HG03460 (cell line): ENCODE measurements at regions not wholly inside any gene's neighbourhood (a gene's known extent, or its start where the extent isn't known, plus 50 kb on each side); places are given as distances from the start of the nearest gene placed in this dataset.
"Not testable (repeated sequence)": the region's sequence is repeated elsewhere in the genome, so short reads cannot be mapped to it uniquely, and the experiment has no call there.

Source experiments
- ATAC-seq: cut with Tn5 transposase; IDR thresholded peaks from one replicate; pipeline ENCODE4 v1.9.1; 2021; ENCODE audit not compliant: unreplicated experiment

DNA sequence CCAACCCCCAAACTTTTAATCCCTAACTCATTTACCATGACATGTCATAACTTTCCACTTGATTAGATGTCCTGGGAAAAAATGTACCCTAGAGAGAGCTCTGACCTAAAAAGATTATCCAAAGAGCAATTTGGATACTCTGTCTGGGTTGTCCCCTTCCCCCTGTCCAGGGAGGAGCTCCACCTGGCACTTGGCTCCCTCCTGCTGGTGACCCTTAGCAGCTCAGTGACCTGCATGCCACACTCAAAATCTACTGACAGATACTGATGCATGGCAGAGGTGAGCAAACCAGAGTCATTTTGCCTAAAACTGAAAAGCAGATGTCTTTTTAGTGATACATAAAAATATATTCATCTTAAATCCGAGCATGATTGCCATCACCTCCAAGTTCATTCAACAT lies 442.3 kb upstream of the CHRM3 start:
- ATAC-seq, result no peak

DNA sequence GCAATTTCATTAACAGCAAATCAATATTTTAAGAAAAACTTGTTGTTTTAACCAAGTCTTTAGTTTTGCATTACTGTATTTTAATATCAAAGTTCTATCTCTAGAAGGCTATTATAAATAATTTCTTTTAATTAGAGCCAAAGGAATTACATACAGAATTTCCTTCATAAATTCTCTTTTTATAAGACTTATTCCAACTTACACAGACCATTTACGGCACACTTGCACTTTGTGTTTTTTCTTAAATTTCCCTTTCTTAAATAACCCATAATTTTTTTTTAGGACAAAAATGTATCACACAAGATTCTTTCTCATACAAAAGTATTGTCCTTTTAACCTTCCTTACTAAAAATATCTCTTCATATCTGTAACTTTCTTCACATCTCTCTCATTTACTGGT lies 458.5 kb upstream of the CHRM3 start:
- ATAC-seq, result no peak

DNA sequence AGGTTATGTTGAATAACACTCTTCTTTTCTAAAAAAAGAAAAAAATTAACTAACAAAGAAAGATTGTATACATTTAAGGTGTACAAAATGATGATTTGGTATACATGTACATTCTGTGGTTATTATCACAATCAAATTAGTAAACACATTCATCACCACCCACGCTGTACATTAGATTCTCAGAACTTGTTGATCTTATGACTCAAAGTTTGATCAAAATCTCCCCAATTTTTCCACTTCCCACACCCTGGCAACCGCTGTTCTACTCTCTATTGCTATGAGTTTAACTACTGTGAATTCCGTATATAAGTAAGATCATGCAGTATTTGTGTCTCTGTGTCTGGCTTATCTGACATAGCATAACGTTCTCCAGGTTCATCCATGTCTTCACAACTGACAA lies 469.5 kb upstream of the CHRM3 start:
- ATAC-seq, result no peak

DNA sequence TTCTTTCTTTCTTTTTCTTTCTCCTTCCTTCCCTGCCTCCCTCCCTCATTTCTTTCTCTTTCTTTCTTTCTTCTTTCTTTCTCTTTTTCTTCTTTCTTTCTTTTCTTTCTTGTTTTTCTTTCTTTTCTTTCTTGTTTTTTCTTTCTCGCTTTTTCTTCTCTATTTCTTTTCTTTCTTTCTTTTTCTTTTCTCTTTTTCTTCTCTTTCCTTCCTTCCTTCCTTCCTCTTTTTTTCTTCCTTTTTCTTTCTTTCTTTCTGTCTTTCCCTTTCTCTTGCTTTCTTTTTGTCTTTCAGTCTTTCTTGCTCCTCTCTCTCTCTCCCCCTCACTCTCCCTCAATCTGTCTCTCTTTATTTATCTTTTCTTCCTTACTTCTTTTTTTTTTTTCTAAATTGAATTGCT lies 472.0 kb upstream of the CHRM3 start:
- ATAC-seq, result no peak

DNA sequence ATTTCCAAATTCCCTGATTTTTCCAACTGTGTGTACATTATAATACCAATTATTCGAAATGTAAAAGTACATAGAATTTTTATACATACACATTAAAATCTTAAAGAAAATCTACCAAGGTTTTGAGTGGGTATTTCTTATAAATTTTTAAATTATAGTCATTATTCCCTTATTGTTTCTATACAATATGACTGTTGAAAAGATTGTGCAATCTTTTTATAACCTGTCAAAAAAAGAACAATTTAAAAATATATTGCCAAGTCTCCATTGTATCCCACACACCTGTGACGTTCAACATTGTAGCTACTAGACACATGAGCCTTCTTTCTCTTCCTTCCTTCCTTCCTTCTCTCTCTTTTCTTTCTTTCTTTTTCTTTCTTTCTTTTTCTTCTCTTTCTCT lies 473.2 kb upstream of the CHRM3 start:
- no peak for ATAC-seq

DNA sequence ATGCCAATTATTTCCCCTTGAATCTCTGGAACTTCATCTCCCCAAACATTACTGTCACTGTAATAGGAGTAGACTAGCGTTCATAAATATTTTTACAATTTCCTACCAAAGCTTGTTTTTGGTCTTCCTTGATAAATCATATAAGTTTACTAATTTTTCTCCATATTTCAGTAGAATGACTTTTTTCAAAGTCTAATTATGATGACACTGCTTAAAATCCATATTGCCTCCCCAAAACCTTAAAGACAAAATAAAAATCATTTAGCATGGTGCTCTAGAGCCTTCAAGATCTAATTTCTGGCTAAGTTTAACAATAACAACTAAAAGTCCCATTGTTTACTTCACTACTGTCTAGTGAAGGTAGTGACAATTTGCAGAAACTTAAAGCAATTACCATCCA lies 474.2 kb upstream of the CHRM3 start:
- ATAC-seq, result no peak

DNA sequence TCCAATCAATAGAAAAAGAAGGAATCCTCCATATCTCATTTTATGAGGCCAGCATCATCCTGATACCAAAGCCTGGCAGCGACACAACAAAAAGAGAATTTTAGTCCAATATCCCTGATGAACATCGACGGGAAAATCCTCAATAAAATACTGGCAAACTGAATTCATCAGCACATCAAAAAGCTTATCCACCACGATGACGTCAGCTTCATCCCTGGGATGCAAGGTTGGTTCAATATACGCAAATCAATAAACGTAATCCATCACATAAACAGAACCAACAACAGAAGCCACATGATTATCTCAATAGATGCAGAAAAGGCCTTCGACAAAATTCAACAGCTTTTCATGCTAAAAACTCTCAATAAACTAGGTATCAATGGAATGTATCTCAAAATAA lies 483.6 kb upstream of the CHRM3 start:
- not testable (repeated sequence) for ATAC-seq

DNA sequence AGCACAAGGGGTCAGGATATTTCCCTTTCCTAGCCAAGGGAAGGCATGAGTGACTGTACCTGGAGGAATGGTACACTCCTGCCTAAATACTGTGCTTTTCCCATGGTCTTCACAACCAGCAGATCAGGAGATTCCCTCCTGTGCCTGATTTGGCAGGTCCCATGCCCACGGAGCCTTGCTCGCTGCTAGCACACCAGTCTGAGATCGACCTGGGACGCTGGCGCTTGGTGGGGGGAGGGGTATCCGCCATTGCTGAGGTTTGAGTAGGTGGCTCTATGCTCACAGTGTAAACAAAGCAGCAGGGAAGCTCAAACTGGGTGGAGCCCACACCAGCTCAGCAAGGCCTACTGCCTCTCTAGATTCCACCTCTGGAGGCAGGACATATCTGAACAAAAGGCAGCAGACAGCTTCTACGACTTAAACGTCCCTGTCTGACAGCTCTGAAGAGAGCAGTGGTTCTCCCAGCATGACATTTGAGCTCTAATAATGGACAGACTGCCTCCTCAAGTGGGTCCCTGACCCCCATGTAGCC lies 486.0 kb upstream of the CHRM3 start:
- ATAC-seq, result no peak

DNA sequence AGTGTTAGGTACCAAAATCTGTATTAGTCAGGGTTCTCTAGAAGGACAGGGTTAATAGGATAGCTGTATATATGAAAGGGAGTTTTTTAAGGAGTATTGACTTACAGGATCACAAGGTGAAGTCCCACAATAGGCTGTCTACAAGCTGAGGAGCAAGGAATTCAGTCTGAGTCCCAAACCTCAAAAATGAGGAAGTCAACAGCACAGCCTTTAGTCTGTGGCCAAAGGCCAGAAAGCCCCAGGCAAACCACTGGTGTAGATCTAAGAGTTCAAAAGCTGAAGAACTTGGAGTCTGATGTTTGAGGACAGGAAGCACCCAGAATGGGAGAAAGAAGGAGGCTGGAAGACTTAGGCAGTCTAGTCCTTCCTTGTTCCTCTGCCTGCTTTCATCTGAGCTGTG lies 487.5 kb upstream of the CHRM3 start:
- ATAC-seq, result no peak

DNA sequence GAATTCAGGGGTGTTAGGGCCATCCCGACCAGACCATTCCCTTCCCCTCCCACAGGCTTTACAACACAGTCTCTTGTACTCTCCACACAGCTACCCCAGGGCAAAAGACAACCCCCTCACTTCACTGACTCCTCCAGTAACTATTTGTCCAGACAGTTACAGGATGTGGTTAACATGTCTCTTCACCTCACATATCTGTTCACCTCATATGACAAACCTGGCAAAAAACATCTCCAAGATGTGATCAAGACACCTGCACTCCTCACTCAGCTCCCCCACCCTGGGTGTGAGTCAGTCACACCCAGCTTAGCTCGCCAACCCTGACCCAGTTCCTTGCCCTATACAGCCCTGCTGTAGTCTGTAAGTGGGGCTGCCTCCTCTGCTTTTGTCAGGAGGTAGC lies 490.5 kb upstream of the CHRM3 start:
- ATAC-seq, result no peak

DNA sequence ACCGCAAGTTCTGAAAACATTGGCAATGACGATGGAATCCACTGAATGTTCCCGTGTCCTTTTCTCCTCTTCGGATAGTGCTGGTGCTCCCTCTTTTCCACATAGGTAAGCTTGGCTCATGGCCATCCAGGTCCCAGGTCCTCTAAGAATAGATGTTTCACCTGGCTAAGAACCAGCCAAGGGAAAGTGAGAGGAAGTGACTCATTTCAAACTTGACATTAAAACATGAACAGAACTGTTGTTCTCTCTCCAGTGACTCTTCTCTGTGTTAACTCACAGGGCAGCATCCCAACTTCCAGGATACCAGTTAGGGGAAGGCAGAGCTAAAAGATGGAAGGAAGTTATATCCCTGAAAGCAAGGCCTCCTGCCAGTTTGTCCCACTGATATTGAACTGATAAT lies 493.8 kb upstream of the CHRM3 start:
- no peak for ATAC-seq

DNA sequence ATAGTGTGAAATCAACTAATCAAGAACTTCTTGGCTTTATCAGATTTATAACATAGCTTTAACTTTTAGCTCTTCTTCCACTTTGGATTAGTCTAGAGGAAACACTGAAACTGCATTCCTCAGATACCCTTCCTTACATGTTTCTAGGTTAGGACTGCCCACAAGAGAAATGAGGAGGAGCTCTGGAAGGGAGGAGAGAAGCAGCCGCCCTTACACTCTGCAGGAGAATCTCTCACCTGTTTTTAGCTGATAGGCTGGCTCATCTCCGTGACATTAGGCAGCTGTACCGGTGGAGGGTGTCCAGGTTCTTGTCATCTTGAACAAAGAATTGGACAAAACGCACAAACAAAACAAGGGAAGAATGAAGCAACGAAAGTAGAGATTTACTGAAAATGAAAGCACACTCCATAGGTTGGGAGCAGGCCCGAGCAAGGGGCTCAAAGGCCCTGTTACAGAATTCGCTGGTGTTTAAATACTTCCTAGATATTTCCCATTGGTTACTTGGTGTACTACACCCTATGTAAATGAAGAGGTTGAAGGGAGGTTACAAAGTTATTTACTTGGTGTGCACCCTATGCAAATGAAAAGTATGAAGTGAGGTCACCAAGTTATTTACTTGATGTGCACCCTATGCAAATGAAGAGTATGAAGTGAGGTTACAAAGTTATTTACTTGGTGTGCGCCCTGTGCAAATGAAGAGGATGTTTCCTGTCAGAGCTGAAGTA lies 524.9 kb upstream of the CHRM3 start:
- no peak for ATAC-seq

DNA sequence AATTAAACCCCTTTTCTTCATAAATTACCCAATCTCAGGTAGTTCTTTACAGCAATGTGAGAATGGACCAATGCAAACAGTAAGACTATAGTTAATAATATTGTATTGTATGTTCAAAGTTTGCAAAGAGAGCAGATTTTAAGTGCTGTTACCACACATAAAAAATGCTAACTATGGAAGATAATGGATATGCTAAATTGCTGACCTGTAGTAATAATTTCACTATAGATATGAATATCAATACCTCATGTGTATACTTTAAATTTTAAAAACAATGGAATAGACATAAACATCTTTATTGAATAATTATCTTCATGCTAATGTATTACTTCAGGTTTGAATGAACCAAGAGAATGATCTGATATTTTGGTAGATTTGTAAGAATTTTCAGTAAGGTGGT lies 552.4 kb upstream of the CHRM3 start:
- no peak for ATAC-seq

DNA sequence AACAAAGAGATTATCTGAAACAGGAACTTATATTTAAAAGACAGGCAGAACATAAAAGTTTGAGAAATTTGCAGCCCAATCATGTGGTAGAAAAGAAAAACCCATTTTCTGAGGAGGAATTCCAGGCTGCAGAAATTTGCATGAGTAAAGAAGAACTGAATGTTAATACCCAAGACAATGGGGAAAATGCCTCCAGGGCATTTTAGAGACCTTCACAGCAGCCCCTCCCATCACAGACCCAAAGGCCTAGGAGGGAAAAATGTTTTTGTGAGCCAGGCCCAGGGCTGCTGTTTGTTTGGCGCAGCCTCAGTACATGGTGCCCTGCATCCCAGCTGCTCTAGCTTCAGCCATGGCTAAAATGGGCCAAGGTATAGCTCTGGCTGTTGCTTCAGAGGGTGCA lies 554.3 kb upstream of the CHRM3 start:
- no peak for ATAC-seq

DNA sequence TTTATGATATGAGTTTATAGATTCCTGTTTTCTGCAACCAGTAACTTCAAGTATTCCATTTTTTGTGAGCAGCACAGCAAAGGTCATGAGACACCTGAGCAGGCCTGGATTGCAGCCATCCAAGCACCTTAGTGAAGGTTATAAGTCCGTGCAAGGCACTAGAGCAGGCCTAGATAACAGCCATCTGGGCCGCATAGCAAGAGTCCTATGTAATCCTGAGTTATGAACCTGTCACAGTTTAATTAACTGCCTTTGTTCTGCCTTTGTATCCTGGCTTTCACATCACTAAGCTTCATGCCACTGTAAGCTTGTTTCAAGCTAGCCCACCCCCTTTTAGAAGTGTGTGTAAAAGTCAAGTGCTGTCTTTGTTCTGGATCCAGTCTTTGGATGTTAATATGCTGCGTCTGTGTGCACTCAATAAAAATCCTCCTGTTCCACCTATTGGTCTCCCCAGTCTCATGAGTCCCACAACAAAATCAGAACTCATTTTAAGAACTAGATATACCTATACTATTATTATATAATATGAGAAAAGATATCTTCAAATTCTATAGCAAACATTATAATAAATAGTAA lies 556.2 kb upstream of the CHRM3 start:
- no peak for ATAC-seq

DNA sequence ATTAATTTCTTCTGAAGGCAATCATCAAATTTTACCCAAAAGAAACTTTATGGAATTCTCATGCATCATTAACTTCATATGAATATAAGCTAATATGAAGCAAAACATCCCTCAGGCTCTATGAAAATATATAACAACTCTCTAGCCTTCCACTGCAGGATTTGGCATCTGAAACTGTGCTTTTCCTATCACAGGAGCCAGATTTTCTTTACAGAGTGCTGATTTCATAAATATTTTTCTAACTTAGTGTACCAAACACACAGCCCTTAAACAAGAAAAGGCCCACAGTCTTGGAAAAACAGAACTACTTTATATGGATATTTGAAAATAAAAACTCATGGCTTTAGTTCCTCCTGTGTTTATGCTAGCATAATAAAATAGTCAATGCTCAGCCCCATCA lies 559.5 kb upstream of the CHRM3 start:
- ATAC-seq, result no peak

DNA sequence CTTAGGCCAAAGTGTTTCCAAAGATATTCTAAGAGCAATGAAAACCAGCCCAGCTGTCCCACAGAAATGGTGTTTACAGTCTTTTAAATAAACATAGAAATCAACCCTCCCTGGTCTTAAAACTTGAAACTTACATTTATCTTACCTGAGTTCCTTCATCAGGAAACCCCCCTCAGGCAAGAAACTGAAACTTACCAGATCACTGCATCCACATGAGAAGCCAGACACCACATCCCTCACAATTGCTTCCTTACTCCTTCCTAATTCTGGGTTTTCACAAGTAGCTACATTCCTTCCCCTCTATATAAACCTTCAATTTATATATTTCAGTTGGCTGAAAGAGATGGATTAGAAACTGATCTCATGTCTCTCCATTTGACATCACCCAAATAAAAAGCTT lies 563.0 kb upstream of the CHRM3 start:
- no peak for ATAC-seq

DNA sequence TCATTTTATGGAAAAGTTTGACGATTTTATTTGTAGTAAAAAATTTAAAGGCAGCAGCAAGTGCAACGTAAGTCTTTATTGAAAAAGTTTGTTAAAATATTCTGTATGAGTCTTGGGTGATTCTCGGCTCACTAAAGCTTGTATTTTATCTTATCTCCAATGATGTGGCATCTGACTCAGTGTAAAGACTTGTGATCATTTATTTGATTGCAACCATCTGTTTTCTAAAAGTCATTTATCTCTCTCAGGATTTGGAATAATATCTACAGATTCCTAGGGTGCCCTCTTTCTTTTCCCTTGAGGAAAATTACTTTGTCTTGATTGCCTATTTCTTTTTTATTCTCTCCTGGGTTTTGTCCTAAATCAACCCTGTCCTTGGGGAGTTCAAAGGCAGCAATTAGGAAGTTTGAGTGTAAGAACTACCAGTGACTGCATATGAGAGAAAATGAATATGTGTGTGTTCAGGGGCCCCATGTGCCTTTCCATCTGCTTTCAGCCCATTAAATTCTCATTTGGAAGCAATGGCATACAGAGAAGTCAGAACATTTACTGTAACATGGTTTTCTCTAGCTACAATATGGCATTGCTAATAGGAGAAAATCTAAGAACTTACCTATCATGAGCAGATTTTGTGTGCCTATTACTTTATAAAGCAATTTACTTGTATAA lies 575.0 kb upstream of the CHRM3 start:
- no peak for ATAC-seq

DNA sequence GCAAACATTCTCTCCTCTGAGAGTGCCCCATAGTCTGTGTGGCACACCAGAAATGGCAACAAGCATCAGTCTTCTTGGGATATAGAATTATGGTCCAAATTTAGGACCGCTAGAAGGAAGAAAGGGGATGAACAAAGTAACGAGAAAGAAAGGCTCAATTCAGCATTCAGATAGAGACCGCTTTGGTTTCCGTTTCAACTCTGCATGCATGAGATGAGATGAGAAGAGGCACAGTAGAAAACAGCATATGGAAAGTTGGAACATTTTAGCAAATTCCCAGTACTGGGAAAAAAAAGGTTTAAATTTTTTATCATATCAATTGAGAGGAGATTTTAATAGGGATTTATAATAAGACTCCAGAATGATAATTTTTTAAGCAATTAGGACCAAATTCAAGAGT lies 595.5 kb upstream of the CHRM3 start:
- no peak for ATAC-seq

DNA sequence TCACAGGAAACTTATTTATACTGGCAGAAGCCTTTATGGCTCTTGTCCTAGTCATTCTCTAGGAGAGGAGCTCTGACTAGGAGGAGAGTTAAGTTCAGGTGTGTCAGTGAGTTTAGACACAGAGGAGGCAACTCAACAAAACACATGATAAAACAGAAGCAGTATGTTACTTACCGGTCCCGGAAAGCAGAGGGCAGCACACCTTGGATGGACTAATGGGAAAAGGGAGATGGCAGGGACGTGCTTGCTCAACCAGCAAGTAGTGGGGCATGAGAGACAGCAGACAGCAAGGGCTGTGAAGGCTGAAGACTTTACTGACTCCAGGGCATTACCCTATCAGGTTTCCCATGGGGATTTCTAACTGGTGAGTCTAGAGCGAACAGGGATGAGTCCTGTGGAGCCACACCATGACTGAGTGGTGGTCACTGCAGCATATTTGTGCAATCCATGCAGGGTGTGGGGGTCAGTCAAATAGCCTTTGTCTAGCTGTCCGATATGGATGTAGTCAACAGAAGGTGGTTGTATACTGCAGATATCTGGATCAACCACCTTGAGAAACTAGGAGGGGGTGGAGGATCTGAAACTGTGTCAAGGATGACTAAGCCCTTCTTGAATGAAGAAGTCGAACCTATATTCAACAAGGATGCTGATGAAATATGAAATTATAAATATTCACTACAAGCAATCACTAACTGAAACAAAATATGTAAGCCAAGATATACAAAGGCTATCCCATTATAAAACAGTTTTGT lies 596.3 kb upstream of the CHRM3 start:
- no peak for ATAC-seq

DNA sequence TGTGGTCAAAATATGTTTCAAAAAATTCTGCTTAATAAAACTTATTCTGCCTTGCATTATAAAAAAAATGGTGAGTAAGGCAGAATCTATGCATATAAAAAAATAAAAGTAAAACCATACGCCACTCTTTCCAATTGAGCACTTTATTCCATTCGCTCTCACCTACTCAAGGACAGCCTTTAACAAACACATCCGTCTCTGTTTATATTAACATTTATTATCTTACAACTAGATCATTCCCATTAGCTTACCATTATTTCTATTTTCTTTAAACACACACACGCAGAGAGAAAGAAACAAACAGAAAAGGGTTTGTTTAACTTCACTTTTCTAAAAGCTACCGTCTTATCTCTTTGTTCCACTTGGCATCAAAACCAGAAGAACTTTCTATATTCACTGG lies 598.9 kb upstream of the CHRM3 start:
- ATAC-seq, result no peak

DNA sequence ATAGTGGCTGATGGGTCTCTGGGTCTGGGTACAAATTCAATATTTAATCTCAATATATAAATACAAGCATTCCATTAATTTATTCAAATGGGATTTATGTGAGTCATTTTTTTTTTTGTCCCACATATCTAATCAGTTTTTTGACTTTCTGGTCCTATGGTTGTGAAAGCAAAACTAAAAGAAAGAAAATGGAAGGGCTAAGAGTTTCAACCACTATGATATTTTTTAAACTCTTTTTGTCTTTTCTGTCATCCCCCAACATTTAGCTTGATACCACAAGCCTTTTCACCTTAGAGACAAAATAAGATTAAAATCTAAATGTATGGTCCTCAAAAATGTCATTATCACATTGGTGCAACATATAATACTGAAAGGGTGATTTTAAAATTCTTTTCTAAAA lies 602.7 kb upstream of the CHRM3 start:
- no peak for ATAC-seq
